ENCODE measurements at regions not wholly inside any gene's neighbourhood (a gene's known extent, or its start where the extent isn't known, plus 50 kb on each side); places are given as distances from the start of the nearest gene placed in this dataset.

- POLR2A ChIA-PET, result no interaction called here
- DNase-seq (ENCODE audit: low read depth, low spot score) (no peak), ATAC-seq (no peak; the same call in 1 of the 2 replicates)
- BruUV-seq (replicated peaks), result no TSS peak
- H3K27me3 ChIP-seq (ENCODE audit: control insufficient read depth, insufficient read depth, low read length), result no peaks in the 10 kb centered on the region
- peak overlapping the region; percentile 67 for H3K27ac ChIP-seq (ENCODE audit: low read length)
- no peaks in the 10 kb centered on the region for H3K9me3 ChIP-seq (ENCODE audit: control insufficient read depth, insufficient read depth, low read depth, low read length)
- TF ChIP-seq POLR2AphosphoS5 (IDR thresholded peaks at IDR 0.05; ENCODE audit: low read depth, low read length) (no peak), SIN3A (IDR thresholded peaks at IDR 0.05; ENCODE audit: borderline replicate concordance, insufficient read depth, low read depth, low read length) (no peak), CTCF (IDR thresholded peaks at IDR 0.05) (no peak), TCF7L2 (IDR thresholded peaks at IDR 0.05; ENCODE audit: low read depth, low read length) (no peak)
- TF ChIP-seq, protein P1, sequence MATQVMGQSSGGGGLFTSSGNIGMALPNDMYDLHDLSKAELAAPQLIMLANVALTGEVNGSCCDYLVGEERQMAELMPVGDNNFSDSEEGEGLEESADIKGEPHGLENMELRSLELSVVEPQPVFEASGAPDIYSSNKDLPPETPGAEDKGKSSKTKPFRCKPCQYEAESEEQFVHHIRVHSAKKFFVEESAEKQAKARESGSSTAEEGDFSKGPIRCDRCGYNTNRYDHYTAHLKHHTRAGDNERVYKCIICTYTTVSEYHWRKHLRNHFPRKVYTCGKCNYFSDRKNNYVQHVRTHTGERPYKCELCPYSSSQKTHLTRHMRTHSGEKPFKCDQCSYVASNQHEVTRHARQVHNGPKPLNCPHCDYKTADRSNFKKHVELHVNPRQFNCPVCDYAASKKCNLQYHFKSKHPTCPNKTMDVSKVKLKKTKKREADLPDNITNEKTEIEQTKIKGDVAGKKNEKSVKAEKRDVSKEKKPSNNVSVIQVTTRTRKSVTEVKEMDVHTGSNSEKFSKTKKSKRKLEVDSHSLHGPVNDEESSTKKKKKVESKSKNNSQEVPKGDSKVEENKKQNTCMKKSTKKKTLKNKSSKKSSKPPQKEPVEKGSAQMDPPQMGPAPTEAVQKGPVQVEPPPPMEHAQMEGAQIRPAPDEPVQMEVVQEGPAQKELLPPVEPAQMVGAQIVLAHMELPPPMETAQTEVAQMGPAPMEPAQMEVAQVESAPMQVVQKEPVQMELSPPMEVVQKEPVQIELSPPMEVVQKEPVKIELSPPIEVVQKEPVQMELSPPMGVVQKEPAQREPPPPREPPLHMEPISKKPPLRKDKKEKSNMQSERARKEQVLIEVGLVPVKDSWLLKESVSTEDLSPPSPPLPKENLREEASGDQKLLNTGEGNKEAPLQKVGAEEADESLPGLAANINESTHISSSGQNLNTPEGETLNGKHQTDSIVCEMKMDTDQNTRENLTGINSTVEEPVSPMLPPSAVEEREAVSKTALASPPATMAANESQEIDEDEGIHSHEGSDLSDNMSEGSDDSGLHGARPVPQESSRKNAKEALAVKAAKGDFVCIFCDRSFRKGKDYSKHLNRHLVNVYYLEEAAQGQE (IDR thresholded peaks at IDR 0.05; ENCODE audit: insufficient read depth in 1 of 2, low read depth in 2 of 2, low read length in 1 of 2), result no peak
- CTCF ChIA-PET, result no interaction called here
- intact Hi-C loops (cut with micrococcal nuclease; ENCODE audit: unreplicated experiment), result no loop called here
- in situ Hi-C loops (cut with HindIII; ENCODE audit: low pct_unique_long_range_greater_than_20kb, low sequenced_read_pairs), result no loop called here
- H3K4me3 ChIP-seq (ENCODE audit: low read depth in 2 of 2, low read length in 2 of 2), result no peak overlapping the region
- H3K36me3 ChIP-seq (ENCODE audit: control insufficient read depth, insufficient read depth, low read length), result no peaks in the 10 kb centered on the region
- peaks cover 24% of the 10 kb centered on the region for H3K4me1 ChIP-seq (ENCODE audit: control insufficient read depth, insufficient read depth, low read length)
Measured at GRCh38 chr2:189253836-189254235, 74.3 kb upstream of the COL5A2 start.

- H3K4me3 ChIP-seq (ENCODE audit: low read depth in 2 of 2, low read length in 2 of 2), result no peak overlapping the region
- ChIA-PET POLR2A (no interaction called here), CTCF (no interaction called here)
- H3K27ac ChIP-seq (ENCODE audit: low read length), result peak overlapping the region; percentile 67
- no peaks in the 10 kb centered on the region for H3K27me3 ChIP-seq (ENCODE audit: control insufficient read depth, insufficient read depth, low read length)
- peaks cover 24% of the 10 kb centered on the region for H3K4me1 ChIP-seq (ENCODE audit: control insufficient read depth, insufficient read depth, low read length)
- DNase-seq (ENCODE audit: low read depth, low spot score), result peak; percentile 12
- intact Hi-C loops (cut with micrococcal nuclease; ENCODE audit: unreplicated experiment) (no loop called here), in situ Hi-C loops (cut with HindIII; ENCODE audit: low pct_unique_long_range_greater_than_20kb, low sequenced_read_pairs) (no loop called here)
- H3K9me3 ChIP-seq (ENCODE audit: control insufficient read depth, insufficient read depth, low read depth, low read length), result no peaks in the 10 kb centered on the region
- H3K36me3 ChIP-seq (ENCODE audit: control insufficient read depth, insufficient read depth, low read length), result no peaks in the 10 kb centered on the region
- peak; percentile 71 for ATAC-seq
- no peak for TF ChIP-seq TCF7L2 (IDR thresholded peaks at IDR 0.05; ENCODE audit: low read depth, low read length)
- TF ChIP-seq CTCF (IDR thresholded peaks at IDR 0.05), result no peak
- no peak for TF ChIP-seq POLR2AphosphoS5 (IDR thresholded peaks at IDR 0.05; ENCODE audit: low read depth, low read length)
- no peak for TF ChIP-seq SIN3A (IDR thresholded peaks at IDR 0.05; ENCODE audit: borderline replicate concordance, insufficient read depth, low read depth, low read length)
- TF ChIP-seq, protein P1 (IDR thresholded peaks at IDR 0.05; ENCODE audit: insufficient read depth in 1 of 2, low read depth in 2 of 2, low read length in 1 of 2), result no peak
- no TSS peak for BruUV-seq (replicated peaks)
Measured at GRCh38 chr2:189254268-189254883, 74.8 kb upstream of the COL5A2 start.

Data from Panc1 (cell line).